Heart left ventricle (tissue), 16 donors: ENCODE measurements at regions not wholly inside any gene's neighbourhood (a gene's known extent, or its start where the extent isn't known, plus 50 kb on each side); places are given as distances from the start of the nearest gene placed in this dataset.

Source experiments
- ATAC-seq, 4 donors: fragments of 200-7000 bp; cut with Tn5 transposase; one replicate each; pipeline ENCODE4 v1.9.1; 2020 to 2022; ENCODE audit warnings: moderate library complexity in 4 of 4, mild to moderate bottlenecking in 3 of 4, moderate number of reproducible peaks in 1 of 4
- DNase-seq, 5 donors: peaks; one replicate each; pipeline ENCODE4 v3.0.0-alpha.2; 2020
- H3K27ac ChIP-seq, 12 donors: fragments of 200-600 bp; sonication (generic) in 4 of 12; one replicate each; pipeline versions ENCODE4 v1.5.0 to v1.8.0; 2016 to 2022; ENCODE audit warnings: mild to moderate bottlenecking in 2 of 12
- H3K27me3 ChIP-seq, 9 donors: fragments of 200-600 bp; sonication (generic) in 2 of 9; one replicate each; pipeline versions ENCODE4 v1.5.1 to v1.8.0; 2016 to 2022; ENCODE audit warnings: mild to moderate bottlenecking in 3 of 9
- H3K36me3 ChIP-seq, 9 donors: fragments of 200-600 bp; sonication (generic) in 2 of 9; one replicate each; pipeline versions ENCODE4 v1.5.0 to v1.8.0; 2018 to 2022; ENCODE audit warnings: mild to moderate bottlenecking in 2 of 9
- H3K4me1 ChIP-seq, 12 donors: fragments of 200-600 bp; sonication (generic) in 4 of 12; one replicate each; pipeline versions ENCODE4 v1.5.0 to v1.8.0; 2016 to 2022; ENCODE audit warnings: mild to moderate bottlenecking in 3 of 12
- H3K4me3 ChIP-seq, 12 donors: fragments of 200-600 bp; sonication (generic) in 4 of 12; one replicate each; pipeline versions ENCODE4 v1.5.0 to v1.8.0; 2017 to 2022; ENCODE audit warnings: mild to moderate bottlenecking in 9 of 12, moderate library complexity in 4 of 12
- H3K9me3 ChIP-seq, 12 donors: fragments of 200-600 bp; sonication (generic) in 4 of 12; one replicate each; pipeline versions ENCODE4 v1.5.0 to v1.8.0; 2016 to 2022; ENCODE audit warnings: mild to moderate bottlenecking in 1 of 12
- CTCF ChIP-seq, 12 donors: fragments of 200-600 bp; sonication (generic) in 4 of 12; IDR thresholded peaks; one replicate each; pipeline versions ENCODE4 v1.5.0 to v1.8.0; 2018 to 2022; ENCODE audit warnings: antibody characterized with exemption in 12 of 12, mild to moderate bottlenecking in 5 of 12
- POLR2A ChIP-seq, 2 donors: fragments of 450-650 bp; IDR thresholded peaks; one replicate each; pipeline ENCODE4 v1.6.1; 2017; ENCODE audit warnings: antibody characterized with exemption in 2 of 2, mild to moderate bottlenecking in 2 of 2, moderate library complexity in 2 of 2
- WGBS, 4 donors: extraction: QIAGEN DNeasy Blood & Tissue Kit in 2 of 4; methylation state at CpG; one replicate each; pipeline versions ENCODE4 v1.1.5 to v1.1.7; 2013 to 2018; 5-methylcytosine and 5-hydroxymethylcytosine counted together
- intact Hi-C, 10 donors: fragments of 100-400 bp; cut with DNase I; formaldehyde crosslinking; loops; one replicate each; pipeline versions ENCODE4 v1.11.1 to v1.14.2; 2022
- donor health status: ischemic (EF 13 %, LVEDD 7.1; RV severe dilation, severe dysfunction).
- donor health status: healthy with polysubstance abuse.
- donor health status: DM: no; HTN: yes; CAD: no.
- donor health status: DM: no; HTN: no; CAD: no.
- donor health status: ischemic (EF 25% LVEDD 6.9; RV normal size, moderate dysfunction).
- donor health status: ischemic (EF 25% LVEDD 5.7; RV mildly dilated, moderate dysfunction).
- donor health status: healthy.
- donor health status: DM: yes; HTN: yes; CAD: no.
- donor health status: ischemic (EF 35%, LVEDD 5.7; RV mildly dilated, moderate dysfunction).
- donor health status: nonischemic (EF 11% LVEDD 7.7; RV severe dilation, severe dysfunction).
- donor health status: DM: yes; HTN: yes; CAD: no.
- donor health status: PGD.
- donor health status: ischemic (EF 29% LVEDD 5.4; RV normal size, mild dysfunction).
- donor health status: nonischemic (EF 23%, LVEDD 6.1; RV moderate dilation, normal function).

DNA sequence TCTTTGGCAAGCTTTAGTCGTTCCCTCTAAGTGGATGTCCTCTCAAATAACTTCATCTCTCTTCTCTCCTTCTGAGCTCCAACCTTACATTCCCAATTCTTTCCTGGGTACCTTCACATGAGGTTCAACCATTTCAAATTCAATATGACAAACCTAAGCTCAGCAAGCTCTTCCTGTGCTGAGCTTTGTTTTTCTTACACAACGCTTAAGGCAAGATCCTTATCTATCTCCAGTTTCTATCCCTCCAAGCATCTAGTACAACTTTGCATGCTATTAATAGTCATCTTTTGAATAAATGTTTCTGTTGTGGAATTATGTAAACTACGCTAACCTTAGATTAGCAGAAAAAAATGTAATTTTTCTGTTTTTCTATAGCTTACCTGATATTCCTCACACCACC lies 63.7 kb upstream of the IFNG-AS1 start:
- DNase-seq (no peak), ATAC-seq (no peak)
- intact Hi-C loops: no loop called here
- WGBS, 4 donors: 68 to 76% (median 73%) methylated on average over 3 of the region's 3 CpGs
- Histone ChIP-seq H3K4me1 (peaks cover 0 to 25% (median 11%) of the 10 kb centered on the region in 12 donors), H3K9me3 (no peaks in the 10 kb centered on the region), H3K27me3 (no peaks in the 10 kb centered on the region), H3K36me3 (no peaks in the 10 kb centered on the region), H3K4me3 (no peak overlapping the region), H3K27ac (no peak overlapping the region)
- TF ChIP-seq CTCF (IDR thresholded peaks at IDR 0.05) (no peak), POLR2A (IDR thresholded peaks at IDR 0.05) (no peak)

GRCh38 chr12:67926063-67926462 lies 63.2 kb upstream of the IFNG-AS1 start:
- intact Hi-C loops: no loop called here
- ATAC-seq (peak in 3 of 4 donors; percentile 38 to 81 (median 61)), DNase-seq (no peak)
- H3K36me3 ChIP-seq: no peaks in the 10 kb centered on the region
- no peaks in the 10 kb centered on the region for H3K27me3 ChIP-seq
- peaks cover 0 to 25% (median 11%) of the 10 kb centered on the region in 12 donors for H3K4me1 ChIP-seq
- WGBS, 4 donors: 66 to 74% (median 70%) methylated on average over 3 of the region's 3 CpGs
- no peak for TF ChIP-seq CTCF (IDR thresholded peaks at IDR 0.05)
- TF ChIP-seq POLR2A (IDR thresholded peaks at IDR 0.05): no peak
- no peaks in the 10 kb centered on the region for H3K9me3 ChIP-seq
- no peak overlapping the region for H3K4me3 ChIP-seq
- no peak overlapping the region for H3K27ac ChIP-seq

- ATAC-seq (no peak), DNase-seq (no peak)
- Histone ChIP-seq H3K36me3 (no peaks in the 10 kb centered on the region), H3K9me3 (no peaks in the 10 kb centered on the region), H3K4me1 (peaks cover 0 to 25% (median 11%) of the 10 kb centered on the region in 12 donors), H3K27me3 (no peaks in the 10 kb centered on the region), H3K27ac (no peak overlapping the region), H3K4me3 (no peak overlapping the region)
- TF ChIP-seq POLR2A (IDR thresholded peaks at IDR 0.05) (no peak), CTCF (IDR thresholded peaks at IDR 0.05) (no peak)
- intact Hi-C loops: no loop called here
- WGBS, 4 donors: 86 to 88% (median 87%) methylated on average over 4 of the region's 4 CpGs
These were observed 61.9 kb upstream of the IFNG-AS1 start for GRCh38 chr12:67927324-67927723.

- no peak overlapping the region for H3K4me3 ChIP-seq
- H3K36me3 ChIP-seq: no peaks in the 10 kb centered on the region
- WGBS, 4 donors: 86 to 92% (median 90%) methylated on average over 3 of the region's 3 CpGs
- TF ChIP-seq CTCF (IDR thresholded peaks at IDR 0.05) (no peak), POLR2A (IDR thresholded peaks at IDR 0.05) (no peak)
- ATAC-seq (no peak), DNase-seq (no peak)
- intact Hi-C loops: no loop called here
- H3K4me1 ChIP-seq: peaks cover 0 to 25% (median 11%) of the 10 kb centered on the region in 12 donors
- H3K9me3 ChIP-seq: no peaks in the 10 kb centered on the region
- no peaks in the 10 kb centered on the region for H3K27me3 ChIP-seq
- H3K27ac ChIP-seq: peak overlapping the region in 1 of 12 donors; percentile 26
These were observed 61.4 kb upstream of the IFNG-AS1 start for GRCh38 chr12:67927815-67928214.
